ENCODE measurements at regions not wholly inside any gene's neighbourhood (a gene's known extent, or its start where the extent isn't known, plus 50 kb on each side); places are given as distances from the start of the nearest gene placed in this dataset.

GRCh38 chr5:60453186-60453976 lies 246.6 kb downstream of the DEPDC1B start:
- no peaks in the 10 kb centered on the region for H3K4me1 ChIP-seq (ENCODE audit: control insufficient read depth in 4 of 4, insufficient read depth in 4 of 4, low read length in 3 of 4)
- TF ChIP-seq MAX (IDR thresholded peaks at IDR 0.05): no peak
- TF ChIP-seq REST (IDR thresholded peaks at IDR 0.05): no peak
- no peak for TF ChIP-seq CTCF (IDR thresholded peaks at IDR 0.05; ENCODE audit: low read depth, low read length, missing input control)
- TF ChIP-seq RXRA (IDR thresholded peaks at IDR 0.05): no peak
- TF ChIP-seq FOXA1 (IDR thresholded peaks at IDR 0.05): no peak
- no peak for TF ChIP-seq ATF3 (IDR thresholded peaks at IDR 0.05)
- no peak for TF ChIP-seq EGR1 (IDR thresholded peaks at IDR 0.05; ENCODE audit: low read depth in 2 of 2)
- no peak for TF ChIP-seq HNF4A (conservative IDR thresholded peaks at IDR 0.05)
- no peak for TF ChIP-seq RAD21 (IDR thresholded peaks at IDR 0.05)
- TF ChIP-seq TAF1 (conservative IDR thresholded peaks at IDR 0.05): no peak
- TF ChIP-seq JUND (IDR thresholded peaks at IDR 0.05): no peak
- TF ChIP-seq YY1 (IDR thresholded peaks at IDR 0.05): no peak
- H3K36me3 ChIP-seq (ENCODE audit: control insufficient read depth in 4 of 4, insufficient read depth in 3 of 4, low read depth in 1 of 4, low read length in 3 of 4): no peaks in the 10 kb centered on the region
- 77% methylated on average over 4 of the region's 4 CpGs for WGBS
- no peak overlapping the region for H3K27ac ChIP-seq (ENCODE audit: low read depth in 1 of 2, low read length in 2 of 2)
- H3K27me3 ChIP-seq (ENCODE audit: control insufficient read depth in 4 of 4, insufficient read depth in 4 of 4, low read length in 3 of 4): no peaks in the 10 kb centered on the region
- no peak for DNase-seq (ENCODE audit: low spot score)
- no peak overlapping the region for H3K4me3 ChIP-seq (ENCODE audit: low read depth in 1 of 3, low read length in 3 of 3)
- no peaks in the 10 kb centered on the region for H3K9me3 ChIP-seq (ENCODE audit: control insufficient read depth in 4 of 4, low read length in 3 of 4)
- H3K9ac ChIP-seq (ENCODE audit: low read depth in 1 of 2, low read length in 2 of 2): no peak overlapping the region

- DNase-seq (ENCODE audit: low spot score): no peak
- no peaks in the 10 kb centered on the region for H3K27me3 ChIP-seq (ENCODE audit: control insufficient read depth in 4 of 4, insufficient read depth in 4 of 4, low read length in 3 of 4)
- H3K9me3 ChIP-seq (ENCODE audit: control insufficient read depth in 4 of 4, low read length in 3 of 4): no peaks in the 10 kb centered on the region
- H3K9ac ChIP-seq (ENCODE audit: low read depth in 1 of 2, low read length in 2 of 2): no peak overlapping the region
- no peak overlapping the region for H3K4me3 ChIP-seq (ENCODE audit: low read depth in 1 of 3, low read length in 3 of 3)
- WGBS: 77% methylated on average over 2 of the region's 2 CpGs
- H3K4me1 ChIP-seq (ENCODE audit: control insufficient read depth in 4 of 4, insufficient read depth in 4 of 4, low read length in 3 of 4): no peaks in the 10 kb centered on the region
- TF ChIP-seq FOXA1 (IDR thresholded peaks at IDR 0.05) (no peak), YY1 (IDR thresholded peaks at IDR 0.05) (no peak), MAX (IDR thresholded peaks at IDR 0.05) (no peak)
- no peak overlapping the region for H3K27ac ChIP-seq (ENCODE audit: low read depth in 1 of 2, low read length in 2 of 2)
- H3K36me3 ChIP-seq (ENCODE audit: control insufficient read depth in 4 of 4, insufficient read depth in 3 of 4, low read depth in 1 of 4, low read length in 3 of 4): no peaks in the 10 kb centered on the region
Observed at GRCh38 chr5:60448600-60448999, 251.4 kb downstream of the DEPDC1B start.

Data from liver (tissue), 8 donors.